ENCODE measurements at regions not wholly inside any gene's neighbourhood (a gene's known extent, or its start where the extent isn't known, plus 50 kb on each side); places are given as distances from the start of the nearest gene placed in this dataset.

DNA sequence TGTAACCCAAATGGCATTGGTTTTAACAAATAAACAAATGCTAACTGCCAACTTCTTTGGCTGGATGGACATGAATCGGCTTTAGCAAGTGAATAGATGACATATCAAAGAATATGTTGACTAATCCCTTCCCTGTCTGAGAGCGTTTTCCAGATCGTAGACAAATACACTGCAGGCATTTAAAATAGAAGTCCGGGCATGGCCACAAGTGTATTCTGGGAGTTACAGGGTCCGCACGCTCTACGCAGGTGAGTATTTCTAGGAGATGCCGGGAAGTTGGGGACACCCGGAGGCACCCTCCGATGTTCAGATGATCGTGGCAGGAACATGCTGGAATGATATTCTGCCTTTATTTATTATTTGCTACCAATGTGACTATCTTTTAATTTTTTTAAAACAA, 53.2 kb upstream of the ZNF536 start:
- TF ChIP-seq, protein P1, sequence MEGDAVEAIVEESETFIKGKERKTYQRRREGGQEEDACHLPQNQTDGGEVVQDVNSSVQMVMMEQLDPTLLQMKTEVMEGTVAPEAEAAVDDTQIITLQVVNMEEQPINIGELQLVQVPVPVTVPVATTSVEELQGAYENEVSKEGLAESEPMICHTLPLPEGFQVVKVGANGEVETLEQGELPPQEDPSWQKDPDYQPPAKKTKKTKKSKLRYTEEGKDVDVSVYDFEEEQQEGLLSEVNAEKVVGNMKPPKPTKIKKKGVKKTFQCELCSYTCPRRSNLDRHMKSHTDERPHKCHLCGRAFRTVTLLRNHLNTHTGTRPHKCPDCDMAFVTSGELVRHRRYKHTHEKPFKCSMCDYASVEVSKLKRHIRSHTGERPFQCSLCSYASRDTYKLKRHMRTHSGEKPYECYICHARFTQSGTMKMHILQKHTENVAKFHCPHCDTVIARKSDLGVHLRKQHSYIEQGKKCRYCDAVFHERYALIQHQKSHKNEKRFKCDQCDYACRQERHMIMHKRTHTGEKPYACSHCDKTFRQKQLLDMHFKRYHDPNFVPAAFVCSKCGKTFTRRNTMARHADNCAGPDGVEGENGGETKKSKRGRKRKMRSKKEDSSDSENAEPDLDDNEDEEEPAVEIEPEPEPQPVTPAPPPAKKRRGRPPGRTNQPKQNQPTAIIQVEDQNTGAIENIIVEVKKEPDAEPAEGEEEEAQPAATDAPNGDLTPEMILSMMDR (IDR thresholded peaks at IDR 0.05 in 2 of 3, conservative IDR thresholded peaks at IDR 0.05 in 1 of 3; ENCODE audit: borderline replicate concordance in 1 of 3, insufficient read depth in 1 of 3, low read depth in 2 of 3, low read length in 2 of 3) = no peak
- TF ChIP-seq JUND (IDR thresholded peaks at IDR 0.05) (no peak), YY1 (IDR thresholded peaks at IDR 0.05; ENCODE audit: extremely low read depth, insufficient replicate concordance, low read depth, low read length) (no peak), POLR2A (IDR thresholded peaks at IDR 0.05; ENCODE audit: borderline replicate concordance, extremely low read depth, insufficient read depth, insufficient read length) (no peak), EZH2 (IDR thresholded peaks at IDR 0.05) (no peak)
